ENCODE measurements at regions not wholly inside any gene's neighbourhood (a gene's known extent, or its start where the extent isn't known, plus 50 kb on each side); places are given as distances from the start of the nearest gene placed in this dataset.
A peak's percentile ranks its signal among the peaks of the same experiment; 100 is the strongest.
"Not testable (repeated sequence)": the region's sequence is repeated elsewhere in the genome, so short reads cannot be mapped to it uniquely, and the experiment has no call there.

DNA sequence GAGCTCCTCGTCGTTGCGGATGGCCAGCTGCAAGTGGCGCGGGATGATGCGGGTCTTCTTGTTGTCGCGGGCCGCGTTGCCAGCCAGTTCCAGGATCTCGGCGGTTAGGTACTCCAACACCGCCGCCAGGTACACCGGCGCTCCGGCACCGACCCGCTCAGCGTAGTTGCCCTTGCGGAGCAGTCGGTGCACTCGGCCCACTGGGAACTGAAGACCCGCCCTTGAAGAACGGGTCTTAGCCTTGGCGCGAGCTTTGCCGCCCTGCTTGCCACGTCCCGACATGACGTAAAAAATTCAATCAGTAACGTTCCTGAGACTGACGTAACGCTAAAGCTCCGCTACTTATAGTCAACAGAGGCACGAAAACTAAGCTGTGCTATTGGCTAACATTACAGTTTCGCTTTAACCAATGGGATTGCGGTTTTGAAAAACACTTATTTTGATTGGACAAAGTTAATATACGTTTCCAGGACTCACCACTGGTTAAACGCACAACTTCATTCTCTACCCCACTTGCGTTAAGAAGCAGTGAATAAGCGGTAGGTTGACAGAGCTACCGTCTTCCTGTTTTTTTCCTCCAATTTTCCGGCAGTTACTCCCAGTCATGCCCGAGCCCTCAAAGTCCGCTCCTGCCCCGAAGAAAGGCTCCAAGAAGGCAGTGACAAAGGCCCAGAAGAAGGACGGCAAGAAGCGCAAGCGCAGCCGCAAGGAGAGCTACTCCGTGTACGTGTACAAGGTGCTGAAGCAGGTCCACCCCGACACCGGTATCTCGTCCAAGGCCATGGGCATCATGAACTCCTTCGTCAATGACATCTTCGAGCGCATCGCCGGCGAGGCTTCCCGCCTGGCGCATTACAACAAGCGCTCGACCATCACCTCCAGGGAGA, 73.9 kb downstream of the OR2B2 start:
- peak overlapping the region; percentile 61 for H3K4me3 ChIP-seq (ENCODE audit: low read depth, low read length)
- TF ChIP-seq, protein P1, sequence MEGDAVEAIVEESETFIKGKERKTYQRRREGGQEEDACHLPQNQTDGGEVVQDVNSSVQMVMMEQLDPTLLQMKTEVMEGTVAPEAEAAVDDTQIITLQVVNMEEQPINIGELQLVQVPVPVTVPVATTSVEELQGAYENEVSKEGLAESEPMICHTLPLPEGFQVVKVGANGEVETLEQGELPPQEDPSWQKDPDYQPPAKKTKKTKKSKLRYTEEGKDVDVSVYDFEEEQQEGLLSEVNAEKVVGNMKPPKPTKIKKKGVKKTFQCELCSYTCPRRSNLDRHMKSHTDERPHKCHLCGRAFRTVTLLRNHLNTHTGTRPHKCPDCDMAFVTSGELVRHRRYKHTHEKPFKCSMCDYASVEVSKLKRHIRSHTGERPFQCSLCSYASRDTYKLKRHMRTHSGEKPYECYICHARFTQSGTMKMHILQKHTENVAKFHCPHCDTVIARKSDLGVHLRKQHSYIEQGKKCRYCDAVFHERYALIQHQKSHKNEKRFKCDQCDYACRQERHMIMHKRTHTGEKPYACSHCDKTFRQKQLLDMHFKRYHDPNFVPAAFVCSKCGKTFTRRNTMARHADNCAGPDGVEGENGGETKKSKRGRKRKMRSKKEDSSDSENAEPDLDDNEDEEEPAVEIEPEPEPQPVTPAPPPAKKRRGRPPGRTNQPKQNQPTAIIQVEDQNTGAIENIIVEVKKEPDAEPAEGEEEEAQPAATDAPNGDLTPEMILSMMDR (IDR thresholded peaks at IDR 0.05; ENCODE audit: borderline replicate concordance, insufficient read depth, low read depth, low read length) = no peak

DNA sequence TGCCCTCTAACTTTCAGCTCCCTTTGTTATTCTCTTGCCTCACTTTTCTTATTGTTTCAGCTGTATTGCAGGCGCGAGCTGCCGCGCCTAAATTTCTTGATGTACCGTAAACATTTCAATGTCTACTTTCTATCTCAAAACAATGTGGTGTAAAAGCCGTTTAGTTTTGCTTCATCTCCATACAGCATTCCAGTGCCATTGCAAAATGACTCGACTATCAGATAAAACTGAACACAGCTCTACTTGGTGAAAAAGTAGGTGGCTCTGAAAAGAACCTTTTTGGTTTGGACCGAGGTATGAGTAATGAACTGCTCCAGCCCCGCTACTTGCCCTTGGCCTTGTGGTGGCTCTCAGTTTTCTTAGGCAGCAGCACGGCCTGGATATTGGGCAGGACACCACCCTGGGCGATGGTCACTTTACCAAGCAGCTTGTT, 74.6 kb downstream of the OR2B2 start:
- peak overlapping the region; percentile 56 for H3K4me3 ChIP-seq (ENCODE audit: low read depth, low read length)
- TF ChIP-seq, protein P1 (IDR thresholded peaks at IDR 0.05; ENCODE audit: borderline replicate concordance, insufficient read depth, low read depth, low read length) = no peak

DNA sequence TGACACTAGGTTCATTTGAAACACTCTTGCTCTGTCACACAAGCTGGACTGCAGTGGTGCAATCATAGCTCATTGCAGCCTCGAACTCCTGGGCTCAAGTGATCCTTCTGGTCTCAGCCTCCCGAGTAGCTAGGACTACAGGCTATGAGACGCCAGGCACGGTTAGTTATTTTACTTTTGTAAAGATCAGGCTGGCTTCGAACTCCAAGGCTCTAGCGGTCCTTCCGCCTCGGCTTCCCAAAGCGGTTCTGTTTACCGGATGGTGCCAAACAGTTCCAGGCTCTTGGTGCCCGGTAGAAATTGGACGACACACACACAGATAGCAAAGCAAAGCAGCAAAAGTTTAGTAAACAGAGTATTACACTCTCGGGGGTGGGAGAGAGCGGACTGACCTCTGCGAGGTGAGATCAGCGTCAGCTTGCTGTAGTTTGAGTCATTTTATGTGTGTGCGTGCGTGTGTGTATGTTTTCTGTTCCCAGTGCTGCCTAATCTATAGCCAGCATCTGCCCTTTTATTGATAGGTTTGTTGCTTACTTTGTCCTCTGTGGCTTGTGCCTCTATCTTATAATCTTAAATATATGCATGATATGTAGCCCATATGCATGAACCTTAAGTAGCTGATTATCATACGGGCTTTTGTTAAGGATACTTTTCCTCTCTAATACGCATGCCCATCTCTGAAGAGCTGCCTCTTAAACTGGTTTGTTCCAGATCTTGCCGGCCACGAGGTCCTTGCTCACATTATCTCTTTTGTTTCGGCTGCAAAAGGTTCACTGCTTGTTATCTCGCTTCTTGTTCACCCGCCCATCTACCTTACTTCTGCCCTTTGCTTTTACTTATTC, 75.2 kb downstream of the OR2B2 start:
- H3K4me3 ChIP-seq (ENCODE audit: low read depth, low read length) = peak overlapping the region; percentile 56
- TF ChIP-seq, protein P1 (IDR thresholded peaks at IDR 0.05; ENCODE audit: borderline replicate concordance, insufficient read depth, low read depth, low read length) = no peak

DNA sequence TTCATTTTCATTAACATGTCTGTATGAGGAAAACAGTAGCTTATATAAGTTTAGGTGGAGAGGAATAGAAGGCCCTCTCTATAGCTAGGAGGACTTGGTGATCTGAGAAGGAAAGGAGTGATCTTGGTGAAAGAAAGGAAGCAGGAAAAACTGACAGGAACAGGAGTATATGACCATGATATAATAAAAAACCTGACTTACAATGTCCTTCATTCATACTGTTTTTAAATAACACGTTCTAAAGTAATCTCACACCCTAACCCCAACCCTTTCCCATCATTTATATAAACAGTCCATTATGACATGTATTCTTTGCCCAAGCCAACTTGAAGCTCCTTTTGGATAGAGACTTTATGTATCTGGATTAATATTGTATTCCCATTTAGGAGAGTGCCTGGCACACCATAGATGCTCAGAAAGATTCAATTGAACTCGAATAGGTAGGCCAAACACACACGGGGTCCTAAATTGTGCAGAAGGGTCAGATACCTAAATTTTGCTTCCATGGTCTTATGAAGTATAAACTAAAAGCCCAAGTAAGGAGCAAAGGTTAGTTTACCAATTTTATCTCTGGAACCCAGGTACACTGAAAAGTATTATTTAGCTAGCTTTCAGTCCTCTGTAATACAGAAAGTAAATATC, 75.9 kb downstream of the OR2B2 start:
- TF ChIP-seq, protein P1 (IDR thresholded peaks at IDR 0.05; ENCODE audit: borderline replicate concordance, insufficient read depth, low read depth, low read length) = no peak
- peak overlapping the region; percentile 56 for H3K4me3 ChIP-seq (ENCODE audit: low read depth, low read length)

DNA sequence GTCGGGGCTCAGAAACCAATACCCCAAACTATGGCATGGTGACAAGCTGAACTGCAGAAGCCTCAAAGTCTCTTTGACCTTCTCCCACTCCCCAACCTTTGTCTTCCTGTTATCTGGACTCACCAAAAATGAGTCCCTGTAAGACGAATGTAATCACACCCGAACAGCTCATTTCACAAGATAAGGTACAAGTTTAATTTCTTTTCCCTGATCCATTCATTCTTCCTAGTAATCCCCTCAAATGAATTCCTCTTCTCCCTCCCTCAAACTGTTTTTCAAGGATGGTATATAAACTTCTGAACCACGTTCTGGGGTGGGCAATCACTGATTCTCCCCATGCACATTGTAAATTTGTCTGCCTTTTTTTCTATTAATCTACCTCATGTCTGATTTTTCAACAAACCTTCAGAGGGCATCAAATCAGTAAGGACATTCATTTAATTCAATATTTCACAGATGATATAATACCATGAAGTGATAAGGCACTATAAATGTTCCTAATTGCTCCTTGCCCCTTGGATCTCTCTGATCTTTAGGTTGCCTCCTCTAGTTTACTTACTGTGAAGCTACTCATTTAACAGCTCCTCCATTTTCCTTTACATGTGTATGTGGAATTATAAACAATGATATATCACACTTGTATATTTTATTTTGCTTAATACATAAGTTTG, 77.2 kb downstream of the OR2B2 start:
- no peak overlapping the region for H3K4me3 ChIP-seq (ENCODE audit: low read depth, low read length)
- TF ChIP-seq, protein P1 (IDR thresholded peaks at IDR 0.05; ENCODE audit: borderline replicate concordance, insufficient read depth, low read depth, low read length) = no peak

DNA sequence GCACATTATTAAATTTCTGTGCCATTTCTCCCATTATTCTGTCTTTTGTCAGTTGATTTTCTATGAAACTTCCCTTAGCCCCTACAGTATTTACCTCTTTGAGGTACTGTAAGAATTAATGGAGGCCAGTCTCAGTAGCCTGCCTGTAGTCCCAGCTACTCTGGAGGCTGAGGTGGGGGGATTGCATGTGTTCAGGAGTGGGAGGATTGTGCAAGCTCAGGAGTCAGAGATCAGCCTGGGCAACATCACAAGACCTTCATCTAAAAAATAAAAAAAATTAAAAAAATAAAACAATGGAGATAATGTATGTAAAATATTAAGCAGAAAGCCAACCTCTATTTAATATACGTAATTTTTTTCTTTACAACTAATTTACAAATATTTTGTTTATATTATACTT, 77.8 kb downstream of the OR2B2 start:
- no peak overlapping the region for H3K4me3 ChIP-seq (ENCODE audit: low read depth, low read length)
- TF ChIP-seq, protein P1 (IDR thresholded peaks at IDR 0.05; ENCODE audit: borderline replicate concordance, insufficient read depth, low read depth, low read length) = no peak

DNA sequence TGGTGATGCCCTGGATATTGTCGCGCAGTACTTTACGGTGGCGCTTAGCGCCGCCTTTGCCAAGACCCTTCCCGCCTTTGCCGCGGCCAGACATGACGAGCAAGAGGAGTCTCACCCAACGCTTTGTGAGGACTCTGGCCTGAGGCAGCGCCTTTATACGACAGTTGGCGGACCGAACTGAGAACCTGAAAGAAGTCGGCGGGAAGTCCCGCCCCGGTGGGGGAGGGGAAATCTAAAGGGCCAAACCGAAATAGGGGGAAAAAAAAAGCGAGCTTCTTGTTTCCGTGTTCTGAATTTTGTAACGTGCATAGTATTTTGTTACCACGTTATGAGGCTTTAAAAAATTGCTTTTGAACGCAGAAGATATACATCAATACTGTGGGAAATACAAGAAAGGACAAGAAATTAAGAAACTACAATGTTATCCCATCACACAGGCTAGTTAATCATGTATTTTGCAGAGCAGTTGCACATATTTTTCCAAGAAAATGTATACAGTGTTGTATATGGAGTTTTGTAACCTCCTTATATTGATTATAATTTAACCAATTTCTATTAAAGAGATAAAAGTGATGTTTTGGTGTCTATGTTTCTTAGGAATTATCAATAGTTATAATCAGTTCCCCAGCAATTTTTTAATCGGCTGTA, 80.6 kb downstream of the OR2B2 start:
- not testable (repeated sequence) for H3K4me3 ChIP-seq (ENCODE audit: low read depth, low read length)

DNA sequence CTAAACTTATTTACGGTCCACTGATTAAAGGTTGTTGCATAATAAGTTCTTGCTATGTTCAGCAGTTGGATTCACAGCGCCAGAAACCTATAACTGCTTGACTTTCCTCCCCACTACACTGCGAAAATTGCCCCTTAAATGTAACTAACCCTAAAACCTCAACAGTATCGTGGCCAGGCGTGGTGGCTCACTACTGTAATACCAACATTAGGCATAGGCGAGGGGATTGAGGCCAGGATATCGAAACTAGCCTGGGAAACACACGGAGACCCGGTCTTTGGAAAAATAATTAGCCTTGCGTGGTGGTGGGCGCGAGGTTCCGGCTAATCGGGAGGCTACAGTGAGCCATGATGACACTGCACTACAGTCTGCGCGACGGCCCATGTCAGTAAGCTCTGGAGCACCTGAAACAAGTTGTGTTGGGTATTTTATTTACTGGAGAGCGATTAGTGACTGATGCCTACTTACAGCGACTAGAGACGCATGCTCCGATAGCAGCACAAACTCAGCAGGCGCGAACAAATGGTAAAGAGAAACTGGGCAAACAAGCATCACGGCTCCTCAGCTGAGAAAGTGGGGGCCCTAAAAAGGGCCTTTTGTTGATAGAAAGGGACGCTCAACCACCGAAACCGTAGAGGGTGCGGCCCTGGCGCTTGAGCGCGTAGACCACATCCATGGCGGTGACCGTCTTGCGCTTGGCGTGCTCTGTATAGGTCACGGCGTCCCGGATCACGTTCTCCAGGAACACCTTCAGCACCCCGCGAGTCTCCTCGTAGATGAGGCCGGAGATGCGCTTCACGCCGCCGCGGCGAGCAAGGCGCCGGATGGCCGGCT, 81.4 kb downstream of the OR2B2 start:
- peak overlapping the region; percentile 60 for H3K4me3 ChIP-seq (ENCODE audit: low read depth, low read length)

Data from GM12875 (cell line).